ENCODE measurements at regions not wholly inside any gene's neighbourhood (a gene's known extent, or its start where the extent isn't known, plus 50 kb on each side); places are given as distances from the start of the nearest gene placed in this dataset.

- no peak overlapping the region for H3K27ac Mint-ChIP-seq
- TF ChIP-seq CTCF (IDR thresholded peaks at IDR 0.05), result no peak
- H3K4me3 Mint-ChIP-seq, result no peak overlapping the region
- no peaks in the 10 kb centered on the region for H3K36me3 Mint-ChIP-seq (ENCODE audit: low read depth)
- no peaks in the 10 kb centered on the region for H3K27me3 Mint-ChIP-seq (ENCODE audit: insufficient read depth)
- H3K9me3 Mint-ChIP-seq, result no peaks in the 10 kb centered on the region
- no peaks in the 10 kb centered on the region for H3K4me1 Mint-ChIP-seq (ENCODE audit: low read depth)
- no peak for DNase-seq
Measured at GRCh38 chr13:64413529-64413928, 2816.6 kb downstream of the PCDH9 start.

- no peaks in the 10 kb centered on the region for H3K27me3 Mint-ChIP-seq (ENCODE audit: insufficient read depth)
- DNase-seq, result no peak
- H3K36me3 Mint-ChIP-seq (ENCODE audit: low read depth), result no peaks in the 10 kb centered on the region
- no peak overlapping the region for H3K27ac Mint-ChIP-seq
- no peaks in the 10 kb centered on the region for H3K9me3 Mint-ChIP-seq
- no peaks in the 10 kb centered on the region for H3K4me1 Mint-ChIP-seq (ENCODE audit: low read depth)
- no peak for TF ChIP-seq CTCF (IDR thresholded peaks at IDR 0.05)
- H3K4me3 Mint-ChIP-seq, result no peak overlapping the region
Measured at GRCh38 chr13:64410276-64411053, 2819.7 kb downstream of the PCDH9 start.

GRCh38 chr13:64397701-64398100 lies 2832.4 kb downstream of the PCDH9 start:
- Mint-ChIP-seq H3K4me1 (ENCODE audit: low read depth) (peaks cover 9% of the 10 kb centered on the region), H3K27ac (no peak overlapping the region), H3K4me3 (peak overlapping the region; percentile 49), H3K9me3 (no peaks in the 10 kb centered on the region), H3K36me3 (ENCODE audit: low read depth) (no peaks in the 10 kb centered on the region), H3K27me3 (ENCODE audit: insufficient read depth) (no peaks in the 10 kb centered on the region)
- TF ChIP-seq CTCF (IDR thresholded peaks at IDR 0.05), result no peak
- DNase-seq, result peak; percentile 30

- H3K36me3 Mint-ChIP-seq (ENCODE audit: low read depth), result peaks cover 7% of the 10 kb centered on the region; the same call in 1 of the 2 replicates
- peaks cover 13% of the 10 kb centered on the region for H3K9me3 Mint-ChIP-seq
- no peak overlapping the region for H3K4me3 Mint-ChIP-seq
- DNase-seq, result no peak
- no peaks in the 10 kb centered on the region for H3K4me1 Mint-ChIP-seq (ENCODE audit: low read depth)
- no peaks in the 10 kb centered on the region for H3K27me3 Mint-ChIP-seq (ENCODE audit: insufficient read depth)
- no peak for TF ChIP-seq CTCF (IDR thresholded peaks at IDR 0.05)
- no peak overlapping the region for H3K27ac Mint-ChIP-seq
Measured at GRCh38 chr13:64377606-64378005, 2852.5 kb downstream of the PCDH9 start.

GRCh38 chr13:64371461-64371860 lies 2858.7 kb downstream of the PCDH9 start:
- H3K27ac Mint-ChIP-seq, result no peak overlapping the region

More at GRCh38 chr13:64371461-64371860, 2858.7 kb downstream of the PCDH9 start:
- peaks cover 7% of the 10 kb centered on the region for H3K36me3 Mint-ChIP-seq (ENCODE audit: low read depth)
- H3K9me3 Mint-ChIP-seq, result peaks cover 13% of the 10 kb centered on the region
- no peak for TF ChIP-seq CTCF (IDR thresholded peaks at IDR 0.05)
- no peak for DNase-seq
- H3K4me3 Mint-ChIP-seq, result no peak overlapping the region
- no peaks in the 10 kb centered on the region for H3K27me3 Mint-ChIP-seq (ENCODE audit: insufficient read depth)
- H3K4me1 Mint-ChIP-seq (ENCODE audit: low read depth), result peaks cover 15% of the 10 kb centered on the region; the same call in 1 of the 2 replicates
